Dedifferentiated amniotic fluid mesenchymal stem cell (primary cell): ENCODE measurements at regions not wholly inside any gene's neighbourhood (a gene's known extent, or its start where the extent isn't known, plus 50 kb on each side); places are given as distances from the start of the nearest gene placed in this dataset.

Experiments used
- DNase-seq: peaks from one replicate; pipeline ENCODE4 v3.0.0-alpha.2; 2016; ENCODE audit errors: extremely low spot score

GRCh38 chr6:109295109-109295773, 87.0 kb downstream of the CD164 start:
- DNase-seq: no peak

GRCh38 chr6:109292983-109293586, 89.2 kb downstream of the CD164 start:
- no peak for DNase-seq

- no peak for DNase-seq
These were observed 89.8 kb downstream of the CD164 start for GRCh38 chr6:109292420-109292819.

GRCh38 chr6:109291902-109292301, 90.4 kb downstream of the CD164 start:
- no peak for DNase-seq

- no peak for DNase-seq
These were observed 91.9 kb downstream of the CD164 start for GRCh38 chr6:109290143-109290931.

- DNase-seq: no peak
These were observed 96.9 kb downstream of the CD164 start for GRCh38 chr6:109285366-109285765.

GRCh38 chr6:109284675-109285074, 97.6 kb downstream of the CD164 start:
- DNase-seq: no peak

GRCh38 chr6:109282756-109283155, 99.5 kb downstream of the CD164 start:
- DNase-seq: no peak

- DNase-seq: no peak
These were observed 102.6 kb downstream of the CD164 start for GRCh38 chr6:109279628-109280027.

GRCh38 chr6:109271622-109272021, 110.6 kb downstream of the CD164 start:
- DNase-seq: no peak

- DNase-seq: no peak
These were observed 112.2 kb downstream of the CD164 start for GRCh38 chr6:109269953-109270517.

- no peak for DNase-seq
These were observed 113.2 kb downstream of the CD164 start for GRCh38 chr6:109269057-109269456.

- no peak for DNase-seq
These were observed 116.7 kb downstream of the CD164 start for GRCh38 chr6:109265530-109265929.

- DNase-seq: no peak
These were observed 118.2 kb downstream of the CD164 start for GRCh38 chr6:109263873-109264700.

- no peak for DNase-seq
These were observed 120.0 kb downstream of the CD164 start for GRCh38 chr6:109262261-109262660.

GRCh38 chr6:109261811-109262210, 120.5 kb downstream of the CD164 start:
- DNase-seq: no peak

GRCh38 chr6:109260701-109261100, 121.6 kb downstream of the CD164 start:
- DNase-seq: no peak

- DNase-seq: no peak
These were observed 122.1 kb downstream of the CD164 start for GRCh38 chr6:109260126-109260525.

GRCh38 chr6:109258129-109258528, 124.1 kb downstream of the CD164 start:
- DNase-seq: no peak

- DNase-seq: no peak
These were observed 124.8 kb downstream of the CD164 start for GRCh38 chr6:109257494-109257893.

GRCh38 chr6:109255946-109256640, 126.2 kb downstream of the CD164 start:
- DNase-seq: no peak
